ENCODE measurements at regions not wholly inside any gene's neighbourhood (a gene's known extent, or its start where the extent isn't known, plus 50 kb on each side); places are given as distances from the start of the nearest gene placed in this dataset.

- Histone ChIP-seq H2AFZ (ENCODE audit: low read depth, low read length) (no peak overlapping the region), H3K36me3 (ENCODE audit: control insufficient read depth in 2 of 2, extremely low read depth in 1 of 2, insufficient read depth in 2 of 2, low read length in 2 of 2) (no peaks in the 10 kb centered on the region), H3K9ac (replicated peaks; ENCODE audit: extremely low read depth, insufficient read depth, low read length) (no peak overlapping the region), H3K27ac (ENCODE audit: insufficient read depth, low read depth, low read length) (no peak overlapping the region), H3K27me3 (ENCODE audit: control insufficient read depth in 2 of 2, insufficient read depth in 2 of 2, low read length in 2 of 2) (no peaks in the 10 kb centered on the region), H3K79me2 (ENCODE audit: control insufficient read depth, insufficient read depth, low read length) (no peaks in the 10 kb centered on the region), H3K4me2 (ENCODE audit: insufficient read depth, low read length) (no peak overlapping the region), H3K4me3 (replicated peaks in 1 of 3; ENCODE audit: insufficient read depth in 1 of 3, low read depth in 1 of 3, low read length in 3 of 3) (no peak overlapping the region), H3K4me1 (ENCODE audit: control insufficient read depth, extremely low read depth, insufficient read depth, low read length) (no peaks in the 10 kb centered on the region), H4K20me1 (replicated peaks; ENCODE audit: control insufficient read depth, extremely low read depth, insufficient read depth, low read length) (no peaks in the 10 kb centered on the region), H3K9me1 (replicated peaks; ENCODE audit: control insufficient read depth, extremely low read depth, insufficient read depth, low read length) (no peaks in the 10 kb centered on the region), H3K9me3 (replicated peaks; ENCODE audit: control insufficient read depth, insufficient read depth, low read length) (peaks cover 4% of the 10 kb centered on the region)
- BruUV-seq (replicated peaks): no TSS peak
- DNase-seq (ENCODE audit: low read depth, low spot score) (no peak), FAIRE-seq (no peak)
- dilution Hi-C loops (cut with MboI; ENCODE audit: extremely low pct_ligation_motif_present, low sequenced_read_pairs): no loop called here
- intact Hi-C loops (cut with micrococcal nuclease): no loop called here
- TF ChIP-seq MYC (IDR thresholded peaks at IDR 0.05; ENCODE audit: low read depth, low read length) (no peak), POLR2A (IDR thresholded peaks at IDR 0.05; ENCODE audit: low read depth, low read length) (no peak), EZH2 (IDR thresholded peaks at IDR 0.05; ENCODE audit: borderline replicate concordance, low read depth, low read length, severe bottlenecking) (no peak), CTCF (IDR thresholded peaks at IDR 0.05; ENCODE audit: extremely low read depth in 1 of 2, insufficient read depth in 1 of 2, low read depth in 1 of 2, low read length in 2 of 2) (no peak), POLR2AphosphoS5 (IDR thresholded peaks at IDR 0.05; ENCODE audit: insufficient read depth, low read depth, low read length) (no peak), MAX (IDR thresholded peaks at IDR 0.05; ENCODE audit: insufficient read depth, insufficient read length) (no peak), JUN (IDR thresholded peaks at IDR 0.05; ENCODE audit: borderline replicate concordance, insufficient read depth, insufficient read length, low read depth) (no peak), GATA2 (IDR thresholded peaks at IDR 0.05; ENCODE audit: insufficient read depth, insufficient read length, low read depth, low read length) (no peak)
- ChIA-PET CTCF (no interaction called here), POLR2A (no interaction called here)
Observed at GRCh38 chr13:108460043-108460442, 169.4 kb upstream of the MYO16 start.
